ENCODE measurements at regions not wholly inside any gene's neighbourhood (a gene's known extent, or its start where the extent isn't known, plus 50 kb on each side); places are given as distances from the start of the nearest gene placed in this dataset.

- Histone ChIP-seq H3K4me2 (no peak overlapping the region), H3K4me3 (no peak overlapping the region), H3K4me1 (0 out of 20 replicates have a peak, but pooled peaks cover 0 to 4% (median 0%) of the 10 kb centered on the region in 10 experiments), H4K20me1 (no peaks in the 10 kb centered on the region), H3K27ac (no peak overlapping the region), H3K9ac (no peak overlapping the region), H3K36me3 (no peaks in the 10 kb centered on the region), H3K9me3 (replicated peaks in 1 of 11) (no peaks in the 10 kb centered on the region), H3K27me3 (no peaks in the 10 kb centered on the region)
- no peak for TF ChIP-seq Cebpa-rat (IDR thresholded peaks at IDR 0.05)
Measured at GRCh38 chr5:169507051-169507450, 76.5 kb upstream of the SPDL1 start.

GRCh38 chr5:169503886-169504285, 79.7 kb upstream of the SPDL1 start:
- Histone ChIP-seq H3K9ac (no peak overlapping the region), H3K27me3 (no peaks in the 10 kb centered on the region), H3K36me3 (no peaks in the 10 kb centered on the region), H3K4me1 (no peaks in the 10 kb centered on the region), H3K27ac (no peak overlapping the region), H4K20me1 (no peaks in the 10 kb centered on the region), H3K4me2 (no peak overlapping the region), H3K4me3 (no peak overlapping the region), H3K9me3 (replicated peaks in 1 of 11) (no peaks in the 10 kb centered on the region)
- no peak for TF ChIP-seq Cebpa-rat (IDR thresholded peaks at IDR 0.05)

- H3K4me1 ChIP-seq: no peaks in the 10 kb centered on the region
- H3K9me3 ChIP-seq (replicated peaks in 1 of 11): no peaks in the 10 kb centered on the region
- H3K4me3 ChIP-seq: no peak overlapping the region
- H3K9ac ChIP-seq: no peak overlapping the region
- no peaks in the 10 kb centered on the region for H3K27me3 ChIP-seq
- no peak overlapping the region for H3K27ac ChIP-seq
- H3K36me3 ChIP-seq: no peaks in the 10 kb centered on the region
- TF ChIP-seq Cebpa-rat (IDR thresholded peaks at IDR 0.05): no peak
- no peak overlapping the region for H3K4me2 ChIP-seq
- no peaks in the 10 kb centered on the region for H4K20me1 ChIP-seq
Measured at GRCh38 chr5:169499990-169500505, 83.5 kb upstream of the SPDL1 start.

- Histone ChIP-seq H4K20me1 (no peaks in the 10 kb centered on the region), H3K36me3 (no peaks in the 10 kb centered on the region), H3K27me3 (no peaks in the 10 kb centered on the region), H3K9me3 (replicated peaks in 1 of 11) (peaks cover 0 to 6% (median 0%) of the 10 kb centered on the region in 11 experiments; a peak in 1 of 22 replicates), H3K4me3 (no peak overlapping the region), H3K4me1 (no peaks in the 10 kb centered on the region), H3K27ac (no peak overlapping the region), H3K9ac (no peak overlapping the region), H3K4me2 (no peak overlapping the region)
- TF ChIP-seq Cebpa-rat (IDR thresholded peaks at IDR 0.05): no peak
Measured at GRCh38 chr5:169496878-169497277, 86.7 kb upstream of the SPDL1 start.

GRCh38 chr5:169494941-169495548, 88.5 kb upstream of the SPDL1 start:
- H3K27me3 ChIP-seq: no peaks in the 10 kb centered on the region
- H4K20me1 ChIP-seq: no peaks in the 10 kb centered on the region

GRCh38 chr5:169494383-169494935, 89.1 kb upstream of the SPDL1 start:
- H3K4me2 ChIP-seq: no peak overlapping the region
- no peaks in the 10 kb centered on the region for H3K36me3 ChIP-seq
- no peak overlapping the region for H3K27ac ChIP-seq
- no peak overlapping the region for H3K9ac ChIP-seq
- no peak for TF ChIP-seq Cebpa-rat (IDR thresholded peaks at IDR 0.05)
- no peaks in the 10 kb centered on the region for H3K27me3 ChIP-seq
- H3K4me1 ChIP-seq: no peaks in the 10 kb centered on the region
- H3K4me3 ChIP-seq: no peak overlapping the region
- H4K20me1 ChIP-seq: no peaks in the 10 kb centered on the region
- peaks cover 0 to 6% (median 0%) of the 10 kb centered on the region in 11 experiments; a peak in 2 of 22 replicates for H3K9me3 ChIP-seq (replicated peaks in 1 of 11)

More at GRCh38 chr5:169494941-169495548, 88.5 kb upstream of the SPDL1 start:
- Histone ChIP-seq H3K9me3 (replicated peaks in 1 of 11) (peaks cover 0 to 6% (median 0%) of the 10 kb centered on the region in 11 experiments; a peak in 2 of 22 replicates), H3K4me1 (no peaks in the 10 kb centered on the region), H3K9ac (no peak overlapping the region), H3K4me2 (no peak overlapping the region), H3K27ac (no peak overlapping the region), H3K36me3 (no peaks in the 10 kb centered on the region), H3K4me3 (no peak overlapping the region)
- TF ChIP-seq Cebpa-rat (IDR thresholded peaks at IDR 0.05): no peak

GRCh38 chr5:169474226-169474625, 109.3 kb upstream of the SPDL1 start:
- Histone ChIP-seq H3K27me3 (no peaks in the 10 kb centered on the region), H3K4me2 (no peak overlapping the region)
- no peak for TF ChIP-seq Cebpa-rat (IDR thresholded peaks at IDR 0.05)

GRCh38 chr5:169472544-169472943, 111.0 kb upstream of the SPDL1 start:
- H3K36me3 ChIP-seq: no peaks in the 10 kb centered on the region

More at GRCh38 chr5:169474226-169474625, 109.3 kb upstream of the SPDL1 start:
- no peak overlapping the region for H3K27ac ChIP-seq
- no peak overlapping the region for H3K4me3 ChIP-seq
- H3K9ac ChIP-seq: no peak overlapping the region
- H3K4me1 ChIP-seq: no peaks in the 10 kb centered on the region
- H3K36me3 ChIP-seq: no peaks in the 10 kb centered on the region
- H3K9me3 ChIP-seq (replicated peaks in 1 of 11): peaks cover 0 to 17% (median 6%) of the 10 kb centered on the region in 11 experiments; a peak in 8 of 22 replicates
- H4K20me1 ChIP-seq: no peaks in the 10 kb centered on the region

GRCh38 chr5:169471021-169471420, 112.6 kb upstream of the SPDL1 start:
- Histone ChIP-seq H3K27ac (no peak overlapping the region), H3K9ac (no peak overlapping the region), H4K20me1 (no peaks in the 10 kb centered on the region), H3K4me1 (peaks cover 0 to 15% (median 0%) of the 10 kb centered on the region in 10 experiments; a peak in 4 of 20 replicates), H3K9me3 (replicated peaks in 1 of 11) (peaks cover 0 to 5% (median 0%) of the 10 kb centered on the region in 11 experiments; a peak in 4 of 22 replicates), H3K27me3 (no peaks in the 10 kb centered on the region), H3K36me3 (no peaks in the 10 kb centered on the region), H3K4me2 (no peak overlapping the region), H3K4me3 (no peak overlapping the region)
- TF ChIP-seq Cebpa-rat (IDR thresholded peaks at IDR 0.05): no peak

More at GRCh38 chr5:169472544-169472943, 111.0 kb upstream of the SPDL1 start:
- Histone ChIP-seq H3K9me3 (replicated peaks in 1 of 11) (peaks cover 0 to 11% (median 4%) of the 10 kb centered on the region in 11 experiments; a peak in 7 of 22 replicates), H3K4me3 (no peak overlapping the region), H4K20me1 (no peaks in the 10 kb centered on the region), H3K27ac (no peak overlapping the region), H3K4me2 (no peak overlapping the region), H3K27me3 (no peaks in the 10 kb centered on the region), H3K4me1 (no peaks in the 10 kb centered on the region; a peak in 1 of 20 replicates), H3K9ac (no peak overlapping the region)
- TF ChIP-seq Cebpa-rat (IDR thresholded peaks at IDR 0.05): no peak

Measured in BLaER1 treated with 17β-estradiol and CSF1 and Interleukin-3, amounts not matched to agents 10 nM and 100 nM (cell line).